ENCODE measurements at regions not wholly inside any gene's neighbourhood (a gene's known extent, or its start where the extent isn't known, plus 50 kb on each side); places are given as distances from the start of the nearest gene placed in this dataset.

GRCh38 chr13:108566413-108567170, 62.8 kb upstream of the MYO16 start:
- TF ChIP-seq POLR2A (IDR thresholded peaks at IDR 0.05), result no peak
- TF ChIP-seq POLR2AphosphoS5 (IDR thresholded peaks at IDR 0.05), result no peak
